ENCODE measurements at regions not wholly inside any gene's neighbourhood (a gene's known extent, or its start where the extent isn't known, plus 50 kb on each side); places are given as distances from the start of the nearest gene placed in this dataset.
"Not testable (repeated sequence)": the region's sequence is repeated elsewhere in the genome, so short reads cannot be mapped to it uniquely, and the experiment has no call there.

DNA sequence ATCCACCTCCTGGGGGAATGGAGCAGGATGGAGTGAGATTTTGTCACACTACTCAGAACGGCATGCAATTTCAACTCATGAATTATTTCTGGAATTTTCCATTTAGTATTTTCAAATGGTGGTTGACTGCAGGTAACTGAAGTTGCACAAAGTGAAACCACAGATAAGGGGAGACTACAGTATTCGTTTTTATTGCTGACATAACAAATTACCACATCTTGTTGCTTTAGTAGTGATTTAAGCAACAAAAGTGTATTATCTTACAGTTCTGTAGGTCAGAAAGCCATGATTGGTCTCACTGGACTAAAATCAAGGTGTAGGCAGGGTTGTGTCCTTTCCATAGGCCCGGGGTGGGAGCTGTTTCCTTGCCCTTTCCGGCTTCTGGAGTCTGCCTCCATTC lies 133.4 kb upstream of the B3GAT2 start:
- TF ChIP-seq POLR2A (IDR thresholded peaks at IDR 0.05) = no peak
- TF ChIP-seq, protein P1, sequence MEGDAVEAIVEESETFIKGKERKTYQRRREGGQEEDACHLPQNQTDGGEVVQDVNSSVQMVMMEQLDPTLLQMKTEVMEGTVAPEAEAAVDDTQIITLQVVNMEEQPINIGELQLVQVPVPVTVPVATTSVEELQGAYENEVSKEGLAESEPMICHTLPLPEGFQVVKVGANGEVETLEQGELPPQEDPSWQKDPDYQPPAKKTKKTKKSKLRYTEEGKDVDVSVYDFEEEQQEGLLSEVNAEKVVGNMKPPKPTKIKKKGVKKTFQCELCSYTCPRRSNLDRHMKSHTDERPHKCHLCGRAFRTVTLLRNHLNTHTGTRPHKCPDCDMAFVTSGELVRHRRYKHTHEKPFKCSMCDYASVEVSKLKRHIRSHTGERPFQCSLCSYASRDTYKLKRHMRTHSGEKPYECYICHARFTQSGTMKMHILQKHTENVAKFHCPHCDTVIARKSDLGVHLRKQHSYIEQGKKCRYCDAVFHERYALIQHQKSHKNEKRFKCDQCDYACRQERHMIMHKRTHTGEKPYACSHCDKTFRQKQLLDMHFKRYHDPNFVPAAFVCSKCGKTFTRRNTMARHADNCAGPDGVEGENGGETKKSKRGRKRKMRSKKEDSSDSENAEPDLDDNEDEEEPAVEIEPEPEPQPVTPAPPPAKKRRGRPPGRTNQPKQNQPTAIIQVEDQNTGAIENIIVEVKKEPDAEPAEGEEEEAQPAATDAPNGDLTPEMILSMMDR (IDR thresholded peaks at IDR 0.05 in 8 of 11, conservative IDR thresholded peaks at IDR 0.05 in 3 of 11) = no peak
- no peak for TF ChIP-seq POLR2AphosphoS5 (IDR thresholded peaks at IDR 0.05)
- H3K4me3 ChIP-seq = no peak overlapping the region
- no peak overlapping the region for H3K27ac ChIP-seq
- no peaks in the 10 kb centered on the region for H3K36me3 ChIP-seq
- WGBS, 5 donors = 67 to 92% (median 72%) methylated on average over 4 of the region's 4 CpGs
- H3K27me3 ChIP-seq (replicated peaks in 1 of 7) = no peaks in the 10 kb centered on the region
- DNase-seq = no peak
- intact Hi-C loops (cut with DNase I; ENCODE audit: low total_unique reads) = no loop called here
- no peaks in the 10 kb centered on the region for H3K9me3 ChIP-seq
- no peaks in the 10 kb centered on the region for H3K4me1 ChIP-seq

- H3K9me3 ChIP-seq = no peaks in the 10 kb centered on the region
- H3K27ac ChIP-seq = peak overlapping the region in 1 of 8 donors; percentile 27
- H3K4me1 ChIP-seq = no peaks in the 10 kb centered on the region
- H3K27me3 ChIP-seq (replicated peaks in 1 of 7) = no peaks in the 10 kb centered on the region
- TF ChIP-seq POLR2AphosphoS5 (IDR thresholded peaks at IDR 0.05) (no peak), POLR2A (IDR thresholded peaks at IDR 0.05) (no peak)
- WGBS, 5 donors = 40 to 64% (median 59%) methylated on average over 5 of the region's 5 CpGs
- intact Hi-C loops (cut with DNase I; ENCODE audit: low total_unique reads) = no loop called here
- H3K36me3 ChIP-seq = no peaks in the 10 kb centered on the region
- H3K4me3 ChIP-seq = no peak overlapping the region
- DNase-seq = no peak
Measured at GRCh38 chr6:71091167-71091566, 134.3 kb upstream of the B3GAT2 start.

DNA sequence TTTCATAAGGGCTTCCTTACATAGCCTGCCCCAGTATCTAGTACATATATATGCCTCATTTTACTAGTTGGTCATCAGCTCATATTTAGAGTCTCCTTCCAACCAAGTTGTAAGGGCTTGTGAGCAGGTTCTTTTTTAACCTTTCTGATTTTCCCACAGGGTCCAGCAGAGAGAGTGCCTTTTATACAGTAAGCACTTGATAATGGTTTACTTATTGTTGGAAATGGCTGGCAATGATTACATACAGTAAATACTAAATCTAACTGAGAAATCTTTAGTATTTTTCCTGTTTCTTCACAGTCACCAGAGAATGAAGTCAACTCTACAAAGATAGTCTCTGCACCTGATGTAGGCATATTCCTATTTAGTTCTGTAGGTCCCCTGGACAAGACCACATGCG lies 135.1 kb upstream of the B3GAT2 start:
- Histone ChIP-seq H3K9me3 (no peaks in the 10 kb centered on the region), H3K36me3 (no peaks in the 10 kb centered on the region), H3K27me3 (replicated peaks in 1 of 7) (no peaks in the 10 kb centered on the region), H3K4me1 (no peaks in the 10 kb centered on the region), H3K4me3 (no peak overlapping the region), H3K27ac (peak overlapping the region in 1 of 8 donors; percentile 27)
- no peak for DNase-seq
- intact Hi-C loops (cut with DNase I; ENCODE audit: low total_unique reads) = no loop called here
- WGBS, 5 donors = 0 to 98% (median 95%) methylated on average over 1 of the region's 1 CpG
- TF ChIP-seq POLR2A (IDR thresholded peaks at IDR 0.05) = no peak

DNA sequence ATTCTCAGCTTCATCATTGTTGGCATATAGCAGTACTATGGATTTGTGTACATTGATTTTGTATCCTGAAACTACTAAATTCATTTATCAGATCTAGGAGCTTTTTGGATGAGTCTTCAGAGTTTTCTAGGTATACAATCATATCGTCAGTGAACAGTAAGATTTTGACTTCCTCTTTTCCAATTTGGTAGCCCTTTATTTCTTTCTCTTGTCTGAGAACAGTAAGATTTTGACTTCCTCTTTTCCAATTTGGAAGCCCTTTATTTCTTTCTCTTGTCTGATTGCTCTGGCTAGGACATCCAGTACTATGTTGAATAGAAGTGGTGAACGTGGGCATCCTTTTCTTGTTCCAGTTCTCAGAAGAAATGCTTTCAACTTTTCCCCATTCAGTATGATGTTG lies 140.4 kb upstream of the B3GAT2 start:
- H3K4me1 ChIP-seq; intact Hi-C loops (cut with DNase I; ENCODE audit: low total_unique reads); H3K4me3 ChIP-seq; H3K27me3 ChIP-seq (replicated peaks in 1 of 7); H3K27ac ChIP-seq; H3K36me3 ChIP-seq; DNase-seq: not testable (repeated sequence)
- 59 to 67% (median 61%) methylated on average over 2 of the region's 2 CpGs for WGBS, 5 donors
- peaks cover 0 to 39% (median 28%) of the 10 kb centered on the region in 8 donors for H3K9me3 ChIP-seq

DNA sequence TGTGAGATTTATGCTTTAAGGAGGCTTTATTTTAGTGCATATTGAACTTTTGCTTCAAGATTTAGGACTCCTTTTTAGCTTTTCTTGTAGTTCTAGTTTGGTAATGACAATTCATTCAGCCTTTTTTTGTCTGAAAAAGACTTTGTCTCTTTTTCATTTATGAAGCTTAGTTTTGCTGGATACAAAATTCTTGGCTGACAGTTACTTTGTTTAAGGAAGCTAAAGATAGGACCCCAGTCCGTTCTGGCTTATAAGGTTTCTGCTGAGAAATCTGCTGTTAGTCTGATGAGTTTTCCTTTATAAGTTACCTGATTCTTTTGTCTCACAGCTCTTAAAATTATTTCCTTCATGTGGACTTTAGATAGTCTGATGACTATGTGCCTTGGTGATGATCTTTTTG lies 142.8 kb upstream of the B3GAT2 start:
- H3K27ac ChIP-seq = no peak overlapping the region
- 79 to 100% (median 83%) methylated on average over 1 of the region's 1 CpG for WGBS, 5 donors
- intact Hi-C loops (cut with DNase I; ENCODE audit: low total_unique reads) = no loop called here
- peaks cover 0 to 39% (median 28%) of the 10 kb centered on the region in 8 donors for H3K9me3 ChIP-seq
- H3K36me3 ChIP-seq = no peaks in the 10 kb centered on the region
- DNase-seq = no peak
- TF ChIP-seq, protein P1 (IDR thresholded peaks at IDR 0.05 in 8 of 11, conservative IDR thresholded peaks at IDR 0.05 in 3 of 11) = no peak
- no peak for TF ChIP-seq POLR2AphosphoS5 (IDR thresholded peaks at IDR 0.05)
- no peak for TF ChIP-seq POLR2A (IDR thresholded peaks at IDR 0.05)
- H3K4me3 ChIP-seq = no peak overlapping the region
- no peaks in the 10 kb centered on the region for H3K4me1 ChIP-seq
- H3K27me3 ChIP-seq (replicated peaks in 1 of 7) = peaks cover 0 to 4% (median 0%) of the 10 kb centered on the region in 7 donors

DNA sequence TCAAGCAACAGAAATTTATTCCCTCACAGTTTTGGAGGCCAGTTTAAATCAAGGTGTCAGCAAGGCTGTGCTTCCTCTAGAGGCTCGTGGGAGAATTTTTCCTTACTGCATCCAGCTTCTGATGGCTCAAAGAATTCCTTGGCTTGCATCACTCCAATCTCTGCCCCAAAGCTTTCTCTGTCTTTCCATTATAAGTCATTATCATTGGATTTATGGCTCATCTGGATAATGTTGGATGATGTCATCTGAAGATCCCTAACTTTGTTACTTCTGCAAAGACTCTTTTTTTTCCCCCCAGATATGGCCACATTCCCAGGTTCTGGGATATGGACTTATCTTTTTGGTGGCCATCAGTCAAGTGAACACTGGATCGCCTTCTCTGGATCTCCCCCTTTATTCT lies 146.3 kb upstream of the B3GAT2 start:
- intact Hi-C loops (cut with DNase I; ENCODE audit: low total_unique reads) = no loop called here
- H3K4me3 ChIP-seq = no peak overlapping the region
- peaks cover 0 to 15% (median 3%) of the 10 kb centered on the region in 6 donors for H3K4me1 ChIP-seq
- WGBS, 5 donors = 67 to 87% (median 81%) methylated on average over 2 of the region's 2 CpGs
- no peak overlapping the region for H3K27ac ChIP-seq
- no peak for DNase-seq
- H3K36me3 ChIP-seq = no peaks in the 10 kb centered on the region
- H3K27me3 ChIP-seq (replicated peaks in 1 of 7) = peaks cover 0 to 4% (median 0%) of the 10 kb centered on the region in 7 donors
- TF ChIP-seq, protein P1 (IDR thresholded peaks at IDR 0.05 in 8 of 11, conservative IDR thresholded peaks at IDR 0.05 in 3 of 11) = no peak
- TF ChIP-seq POLR2A (IDR thresholded peaks at IDR 0.05) = no peak
- peaks cover 0 to 36% (median 26%) of the 10 kb centered on the region in 8 donors for H3K9me3 ChIP-seq
